GM18858 (cell line): ENCODE measurements at regions not wholly inside any gene's neighbourhood (a gene's known extent, or its start where the extent isn't known, plus 50 kb on each side); places are given as distances from the start of the nearest gene placed in this dataset.
"Not testable (repeated sequence)": the region's sequence is repeated elsewhere in the genome, so short reads cannot be mapped to it uniquely, and the experiment has no call there.

Source experiments
- ATAC-seq: cut with Tn5 transposase; IDR thresholded peaks from one replicate; pipeline ENCODE4 v1.9.1; 2021; ENCODE audit not compliant: unreplicated experiment

DNA sequence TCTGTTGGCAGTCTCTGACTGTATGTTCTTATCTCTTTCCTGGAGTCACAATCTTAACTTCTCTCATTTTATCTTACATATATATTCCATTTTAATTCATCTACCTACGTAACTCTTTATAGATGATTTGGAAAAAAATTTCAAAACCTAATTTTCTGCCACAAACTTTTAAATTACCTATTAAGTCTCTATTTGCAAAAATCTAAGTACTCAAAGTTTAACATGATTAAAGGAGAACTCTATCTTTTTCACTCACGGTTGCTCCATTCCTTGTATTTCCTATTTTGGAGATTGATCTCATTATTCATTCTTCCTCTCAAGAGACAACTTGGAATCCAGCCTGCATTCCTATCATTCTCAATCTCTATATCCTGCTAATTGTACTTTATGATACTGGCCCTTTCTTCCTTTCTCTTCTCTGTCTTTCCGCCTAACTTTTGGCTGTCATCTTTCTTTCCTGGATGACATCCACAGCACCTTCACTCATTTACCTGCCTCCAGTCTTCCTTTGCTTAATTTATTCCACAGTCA, 1071.1 kb upstream of the CITED2 start:
- no peak for ATAC-seq

DNA sequence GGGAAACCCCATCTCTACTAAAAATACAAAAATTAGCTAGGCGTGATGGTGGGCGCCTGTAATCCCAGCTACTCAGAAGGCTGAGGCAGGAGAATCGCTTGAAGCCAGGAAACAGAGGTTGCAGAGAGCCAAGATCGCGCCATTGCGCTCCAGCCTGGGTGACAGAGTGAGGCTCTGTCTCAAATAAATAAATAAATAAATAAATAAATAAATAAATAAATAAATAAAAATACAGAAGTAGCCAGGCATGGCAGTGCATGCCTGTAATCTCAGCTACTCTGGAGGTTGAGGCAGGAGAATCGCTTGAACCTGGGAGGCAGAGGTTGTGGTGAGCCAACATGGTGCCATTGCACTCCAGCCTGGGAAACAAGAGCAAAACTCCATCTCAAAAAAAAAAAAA, 1068.7 kb upstream of the CITED2 start:
- not testable (repeated sequence) for ATAC-seq

DNA sequence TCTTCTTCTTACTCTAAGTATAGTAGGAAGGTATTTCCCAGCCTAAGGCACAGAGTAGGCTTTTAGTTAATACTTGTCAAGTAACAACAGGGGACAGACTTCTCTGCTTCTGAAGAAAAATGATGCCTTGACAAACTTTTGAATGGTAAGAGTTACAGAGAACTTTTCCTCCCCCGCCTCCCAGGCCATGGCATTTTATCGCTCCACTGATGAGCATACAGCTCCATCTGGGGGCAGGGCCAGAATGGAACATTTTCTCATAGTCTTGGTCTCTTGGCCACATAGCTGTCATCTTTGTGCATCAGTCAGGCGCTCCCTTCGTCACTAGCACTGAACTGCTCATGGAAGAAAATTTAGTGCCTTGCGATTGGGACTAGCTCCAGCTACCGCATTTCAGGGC, 1066.8 kb upstream of the CITED2 start:
- ATAC-seq: peak; percentile 47

DNA sequence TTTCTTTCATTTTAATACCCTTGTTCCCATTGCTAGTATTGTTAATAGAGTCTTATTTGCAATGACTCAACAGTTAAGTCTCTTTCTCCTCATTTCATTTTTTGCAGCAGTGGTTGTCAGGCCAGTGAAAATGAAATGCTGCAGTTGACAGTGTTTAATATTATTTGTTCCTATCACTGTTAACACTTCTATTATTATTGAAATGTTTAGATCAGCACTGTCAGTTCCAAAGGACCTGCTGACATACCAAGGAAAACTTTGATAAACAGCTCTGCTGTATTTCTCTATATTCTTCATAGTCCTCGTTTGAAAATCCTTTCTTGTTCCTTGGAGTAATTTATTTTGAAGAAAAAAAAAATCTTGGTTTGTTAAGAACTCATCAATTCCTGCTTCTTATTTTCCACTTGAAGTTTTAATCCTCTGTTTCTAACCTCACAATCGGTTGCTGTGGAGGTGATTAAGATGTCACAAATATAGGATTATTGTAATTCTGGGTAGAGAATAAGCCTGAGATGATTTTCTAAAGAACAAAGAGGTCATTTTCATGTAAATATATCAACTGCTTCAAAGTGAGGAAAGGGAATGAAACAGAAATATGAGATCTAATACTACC, 1065.9 kb upstream of the CITED2 start:
- ATAC-seq: no peak

DNA sequence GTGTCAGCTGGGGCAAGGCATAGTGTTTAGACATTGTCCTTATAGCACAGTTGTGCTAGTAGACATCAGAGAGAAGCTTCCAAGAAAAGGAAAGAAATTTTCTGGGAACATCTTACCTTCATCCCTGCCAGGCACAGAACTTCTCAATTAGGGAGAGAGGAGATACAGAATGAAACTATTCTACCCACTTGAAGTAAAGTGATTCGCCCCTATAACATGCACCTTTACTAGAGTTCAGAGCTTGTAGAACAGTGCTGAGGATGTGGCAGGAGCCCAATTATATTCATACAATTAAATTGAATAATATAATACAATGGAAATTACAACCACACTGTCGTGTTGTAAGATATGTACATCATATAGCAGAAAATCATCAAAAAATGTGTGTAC, 1063.9 kb upstream of the CITED2 start:
- no peak for ATAC-seq

DNA sequence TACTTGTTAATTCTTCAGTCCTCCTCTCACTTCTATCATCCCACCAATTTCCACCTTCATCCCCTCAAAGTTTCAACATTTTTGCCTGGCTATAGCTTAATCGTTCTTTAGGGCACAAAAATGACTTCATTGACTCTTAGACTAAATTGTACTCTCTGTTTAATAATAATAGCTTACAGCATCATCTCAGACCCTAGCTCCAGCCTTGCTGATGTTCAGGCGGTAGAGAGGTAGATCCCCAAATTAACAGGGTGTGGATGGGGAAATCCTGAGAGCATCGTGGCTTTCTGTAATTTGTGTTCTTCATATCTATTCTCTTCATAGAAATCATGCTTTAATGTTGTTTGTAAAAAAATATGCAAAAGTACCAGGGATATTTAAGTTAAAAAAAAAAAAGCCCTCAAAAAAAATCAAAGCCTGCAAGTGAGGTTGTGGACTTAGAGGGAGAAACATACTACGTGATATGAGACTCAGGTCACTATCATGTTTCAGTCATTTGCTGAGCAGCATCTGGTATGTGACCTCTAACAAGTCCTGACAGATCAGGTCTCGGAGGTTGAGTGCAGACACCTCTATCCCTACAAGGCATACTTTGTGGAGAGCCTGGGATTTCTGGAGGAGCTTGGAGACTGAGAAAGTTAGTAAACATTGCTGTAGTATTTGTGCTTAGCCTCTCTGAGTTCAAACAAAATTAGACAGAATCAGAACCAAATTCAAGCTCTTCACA, 1063.3 kb upstream of the CITED2 start:
- no peak for ATAC-seq

DNA sequence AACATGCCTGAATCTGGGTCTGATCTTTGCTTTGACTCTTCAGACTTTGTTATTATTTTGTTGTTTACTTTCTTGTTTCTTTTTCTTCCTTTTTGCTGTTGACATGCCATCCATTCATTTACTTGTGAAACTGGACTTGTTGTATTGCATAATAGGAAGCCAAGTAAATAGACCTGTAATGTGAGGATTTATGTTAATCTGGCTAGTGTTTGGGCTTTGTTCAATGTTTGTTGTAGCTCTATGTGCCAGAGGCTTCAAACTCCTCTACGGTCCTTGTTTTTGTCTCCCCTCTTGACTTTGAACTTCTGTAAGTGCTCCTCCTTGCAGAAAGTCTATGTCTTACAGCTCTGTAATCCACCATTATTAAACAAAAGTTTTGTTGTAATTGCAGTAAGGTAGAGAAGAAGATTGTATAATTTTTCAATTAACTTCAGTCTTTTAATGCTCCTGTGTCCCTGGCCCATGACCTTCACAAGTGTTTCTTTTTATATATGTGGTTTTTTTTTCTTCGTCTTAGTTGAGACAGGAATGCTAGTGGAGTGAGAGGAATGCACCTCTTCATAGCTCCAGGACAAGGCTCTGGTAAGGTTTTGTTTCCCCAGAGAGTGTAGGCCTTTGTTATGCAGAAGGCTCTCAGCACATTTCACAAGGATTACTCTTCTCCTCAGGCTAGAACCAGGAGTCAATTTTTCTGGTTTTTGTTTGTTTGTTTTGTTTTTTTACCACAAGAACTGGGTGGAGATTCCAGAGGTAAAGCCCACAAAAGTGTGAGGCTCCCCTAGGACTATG, 1061.8 kb upstream of the CITED2 start:
- ATAC-seq: no peak

DNA sequence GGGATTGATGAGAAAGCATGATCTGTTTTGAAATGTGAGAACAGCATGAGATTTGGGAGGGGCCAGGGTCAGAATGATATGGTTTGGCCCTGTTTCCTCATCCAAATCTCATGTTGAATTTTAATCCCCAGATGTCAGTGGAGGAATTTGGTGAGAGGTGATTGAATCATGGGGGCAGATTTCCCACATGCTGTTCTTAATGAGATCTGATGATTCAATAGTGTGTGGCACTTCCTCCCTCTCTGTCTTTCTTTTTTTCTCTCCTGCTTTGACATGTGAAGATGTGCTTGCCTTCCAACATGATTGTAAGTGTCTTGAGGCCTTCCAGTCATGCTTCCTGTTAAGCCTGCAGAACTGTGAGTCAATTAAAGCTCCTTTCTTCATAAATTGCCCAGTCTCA, 1060.3 kb upstream of the CITED2 start:
- ATAC-seq: no peak

DNA sequence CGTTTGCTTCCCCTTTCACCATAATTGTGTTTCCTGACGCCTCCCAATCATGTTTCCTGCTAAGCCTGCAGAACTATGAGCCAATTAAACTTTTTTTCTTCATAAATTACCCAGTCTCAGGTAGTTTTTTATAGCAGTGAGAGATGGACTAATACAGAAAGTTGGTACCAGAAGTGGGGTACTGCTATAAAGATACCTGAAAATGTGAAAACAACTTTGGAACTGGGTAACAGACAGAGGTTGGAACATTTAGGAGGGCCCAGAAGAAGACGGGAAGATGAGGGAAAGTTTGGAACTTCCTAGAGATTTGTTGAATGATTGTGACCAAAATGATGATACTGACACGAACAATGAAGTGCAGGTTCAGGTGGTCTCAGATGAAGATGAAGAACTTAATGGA, 1058.6 kb upstream of the CITED2 start:
- no peak for ATAC-seq

DNA sequence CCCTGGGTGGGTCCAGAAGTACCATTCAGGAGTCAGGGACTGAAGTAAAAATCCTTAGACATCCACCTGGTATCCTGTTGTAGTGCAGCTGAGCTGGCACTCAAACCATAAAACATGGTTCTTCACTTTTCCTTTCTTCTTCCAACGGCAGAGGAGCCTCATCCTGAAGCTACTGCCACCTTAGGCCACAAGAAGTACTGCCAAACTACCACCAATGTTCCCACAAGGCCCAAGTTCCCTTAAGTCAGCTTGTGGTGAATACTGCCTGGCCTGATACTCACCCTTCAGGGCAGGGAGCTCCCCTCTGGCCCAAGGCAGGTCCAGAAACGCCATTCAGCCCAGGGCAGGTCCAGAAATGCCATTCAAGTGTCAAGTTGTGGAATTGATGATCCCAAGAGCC, 1053.4 kb upstream of the CITED2 start:
- no peak for ATAC-seq

DNA sequence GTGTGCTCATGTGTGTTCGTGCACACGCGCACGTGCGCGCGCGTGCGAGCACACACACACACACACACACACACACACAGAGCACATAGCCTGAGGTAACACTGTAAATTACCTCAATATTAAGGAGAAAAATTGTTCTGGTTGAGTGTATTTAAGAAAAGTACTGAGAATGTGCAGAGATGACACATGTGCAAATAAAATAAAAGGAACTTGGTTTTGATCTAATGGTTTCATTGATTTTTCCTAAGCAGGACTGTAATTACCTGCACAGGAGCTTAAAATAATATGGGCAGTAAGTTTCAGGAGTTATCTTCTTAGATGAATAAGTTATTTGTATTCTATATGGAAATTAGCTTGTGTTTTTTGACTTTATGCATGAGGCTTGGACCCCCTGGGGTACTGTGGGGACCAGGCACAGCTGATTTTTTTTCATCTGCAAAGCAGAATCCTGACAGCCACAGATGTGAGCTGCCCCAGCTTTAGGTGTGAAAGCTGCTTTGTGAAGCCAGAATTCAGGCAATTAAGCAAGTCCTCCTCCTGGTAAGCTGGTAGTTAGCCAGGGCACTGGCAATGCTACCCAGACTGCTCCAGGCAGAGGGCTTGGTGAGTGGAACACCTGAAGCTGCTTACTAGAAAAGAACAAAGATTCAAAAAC, 1040.6 kb upstream of the CITED2 start:
- ATAC-seq: no peak

DNA sequence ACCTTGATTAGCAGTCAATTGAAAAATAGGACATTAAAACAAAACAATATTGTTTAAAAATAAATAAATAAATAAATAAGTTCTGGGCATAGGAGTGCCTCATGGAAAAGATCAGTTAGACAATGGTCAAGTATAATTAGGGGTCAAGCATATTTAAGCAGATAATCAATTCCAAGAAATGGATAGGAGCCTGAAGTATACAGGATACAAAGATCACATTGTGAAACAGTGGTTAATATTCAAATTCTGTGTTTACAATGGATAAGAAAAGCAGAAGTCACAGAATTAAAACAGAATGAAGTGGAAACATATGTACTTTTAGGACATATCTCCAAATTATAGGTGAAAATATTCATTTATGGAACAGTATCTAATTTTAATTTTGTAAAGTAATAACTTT, 1028.6 kb upstream of the CITED2 start:
- no peak for ATAC-seq

DNA sequence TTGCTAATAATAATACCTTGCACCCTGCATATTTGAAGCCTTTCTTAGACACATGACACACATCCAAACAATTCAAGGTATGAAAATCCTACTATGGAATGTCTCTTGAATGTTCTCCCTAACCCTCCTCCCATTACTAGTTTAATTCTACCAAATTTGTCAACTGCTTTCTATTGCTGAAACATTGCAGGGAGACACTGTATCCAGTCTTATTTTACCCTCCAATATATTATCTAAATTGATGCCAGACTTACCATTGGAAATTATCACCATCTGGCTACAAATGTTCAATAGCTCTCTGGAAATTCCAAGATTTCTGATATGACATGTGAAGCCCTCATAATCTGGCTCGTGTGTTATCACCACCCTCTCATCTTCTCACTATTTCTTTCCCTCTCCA, 1027.3 kb upstream of the CITED2 start:
- ATAC-seq: no peak

DNA sequence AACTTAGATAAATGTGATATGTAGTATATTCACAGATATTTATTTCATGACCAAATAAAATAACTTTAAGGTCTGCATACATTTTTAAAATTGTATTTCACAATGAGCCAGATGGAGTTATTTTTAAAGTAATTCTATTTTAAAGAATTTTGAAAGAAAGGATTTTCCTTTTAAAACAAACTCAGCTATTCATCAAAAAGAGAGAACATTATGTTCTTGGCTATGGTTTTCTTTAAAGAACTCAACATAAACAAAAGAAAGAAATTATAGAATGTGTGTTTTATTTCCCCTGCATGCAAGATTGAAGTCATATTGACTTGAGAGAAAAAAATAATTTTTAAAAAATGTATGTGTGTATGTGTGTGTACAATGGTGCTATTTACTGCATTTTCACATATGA, 1023.6 kb upstream of the CITED2 start:
- ATAC-seq: no peak

DNA sequence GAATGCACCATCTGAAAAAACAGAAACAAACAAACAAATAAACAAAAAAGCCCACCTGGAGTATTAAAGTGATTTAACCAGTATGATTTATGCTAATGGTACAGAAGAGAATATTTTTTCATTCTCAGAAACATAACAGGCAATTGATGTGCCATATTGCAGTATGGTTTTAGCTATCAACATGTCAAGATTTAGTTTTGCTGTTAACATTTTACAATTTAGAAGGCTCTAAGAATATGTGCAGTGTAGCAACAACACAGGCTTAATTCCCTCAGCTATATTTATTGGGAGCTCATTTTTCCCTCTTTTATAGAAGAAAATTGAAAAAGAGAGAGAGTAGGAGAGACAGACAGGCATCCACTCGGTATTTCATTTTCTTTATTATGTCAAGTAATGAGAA, 1022.7 kb upstream of the CITED2 start:
- no peak for ATAC-seq

DNA sequence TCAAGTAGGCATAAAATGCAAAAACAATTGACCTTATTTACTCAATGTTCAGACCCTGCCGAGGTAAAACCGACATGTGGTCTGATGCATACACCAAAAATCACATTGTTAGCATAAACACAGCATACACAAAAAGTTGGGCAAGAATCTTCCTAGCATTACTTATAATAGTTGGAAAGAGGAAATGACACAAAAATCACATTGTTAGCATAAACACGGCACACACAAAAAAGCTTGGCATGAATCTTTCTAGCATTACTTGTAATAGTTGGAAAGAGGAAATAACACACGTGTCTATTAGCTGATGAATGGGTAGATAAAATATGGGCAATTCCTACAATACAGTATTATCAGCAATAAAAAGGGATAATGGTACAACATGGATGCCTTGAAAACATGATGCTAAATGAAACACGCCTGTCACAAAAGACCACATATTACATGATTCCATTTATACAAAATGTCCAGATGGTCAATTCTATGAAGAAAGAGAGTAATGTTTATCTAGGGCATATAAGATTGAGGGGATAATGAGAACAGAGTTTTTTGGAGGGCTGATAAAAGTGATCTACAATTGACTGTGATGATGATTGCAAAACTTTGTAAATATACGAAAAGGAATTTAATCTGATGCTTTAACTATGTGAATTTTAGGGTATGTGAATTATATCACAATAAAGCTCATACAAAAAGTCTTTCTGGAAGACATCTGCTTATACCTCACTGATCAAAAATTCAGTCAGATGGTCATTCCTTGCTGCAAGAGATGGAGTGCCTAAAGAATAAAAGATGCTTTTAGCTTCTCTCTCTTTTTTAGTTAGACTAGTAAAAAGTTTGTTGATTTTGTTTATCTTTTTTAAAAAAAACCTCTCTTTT, 1019.5 kb upstream of the CITED2 start:
- no peak for ATAC-seq

DNA sequence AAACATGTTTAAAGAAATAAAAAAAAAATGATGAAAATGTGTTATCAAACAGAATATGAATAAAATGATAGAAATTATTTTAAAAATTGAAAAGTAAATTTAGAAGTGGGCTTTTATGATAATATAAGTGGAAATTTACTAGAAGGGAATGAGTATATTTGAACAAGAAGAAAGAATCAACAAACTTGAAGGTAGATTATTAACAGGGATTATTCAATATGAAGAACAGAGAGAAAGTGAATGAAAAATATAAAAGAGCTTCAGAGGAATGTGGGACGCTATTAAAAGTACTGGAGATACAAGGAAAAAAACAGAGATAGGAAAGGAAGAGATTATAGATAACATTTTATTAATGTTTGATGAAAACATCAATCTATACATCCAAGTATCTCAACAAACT, 1014.4 kb upstream of the CITED2 start:
- no peak for ATAC-seq

DNA sequence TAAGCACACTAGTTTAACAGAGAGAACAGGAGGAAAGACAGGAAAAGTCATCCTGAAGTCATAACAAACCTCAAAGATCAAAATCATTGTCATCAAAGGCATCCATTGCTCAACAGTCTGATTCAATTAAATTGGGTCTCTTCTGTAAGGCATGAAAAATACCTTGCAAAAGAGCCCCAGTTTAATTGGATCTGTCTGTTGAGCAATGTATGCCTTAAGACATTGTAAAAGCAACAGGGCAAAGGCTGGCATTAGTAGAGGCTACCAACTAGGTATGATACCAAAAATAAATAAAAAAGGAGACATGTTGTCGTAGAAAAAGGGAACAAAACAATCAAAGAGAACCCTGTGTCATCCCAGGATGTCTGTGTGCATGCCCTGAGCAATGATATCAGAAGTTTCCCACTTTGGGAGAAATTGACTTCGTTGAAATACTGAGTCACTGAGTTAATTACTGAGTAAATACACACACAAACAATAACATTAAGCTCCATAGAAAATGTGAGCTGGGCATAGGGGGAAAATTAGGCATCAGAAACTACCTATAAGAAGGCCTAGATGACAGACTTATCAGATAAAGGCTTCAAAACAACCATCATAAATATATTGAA, 1013.8 kb upstream of the CITED2 start:
- no peak for ATAC-seq

DNA sequence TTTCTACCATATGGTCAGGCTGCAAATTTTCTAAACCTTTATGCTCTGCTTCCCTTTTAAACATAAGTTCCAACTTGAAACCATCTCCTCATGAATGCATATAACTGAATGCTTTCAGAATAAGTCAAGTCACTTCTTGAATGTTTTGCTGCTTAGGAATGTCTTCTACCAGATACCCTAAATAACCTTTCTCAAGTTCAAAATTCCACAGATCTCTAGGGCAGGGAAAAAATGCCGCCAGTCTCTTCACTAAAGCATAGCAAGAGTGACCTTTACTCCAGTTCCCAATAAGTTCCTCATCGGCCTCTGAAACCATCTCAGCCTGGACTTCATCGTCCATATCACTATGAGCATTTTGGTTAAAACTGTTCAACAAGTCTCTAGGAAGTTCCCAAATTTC, 1011.2 kb upstream of the CITED2 start:
- ATAC-seq: no peak

DNA sequence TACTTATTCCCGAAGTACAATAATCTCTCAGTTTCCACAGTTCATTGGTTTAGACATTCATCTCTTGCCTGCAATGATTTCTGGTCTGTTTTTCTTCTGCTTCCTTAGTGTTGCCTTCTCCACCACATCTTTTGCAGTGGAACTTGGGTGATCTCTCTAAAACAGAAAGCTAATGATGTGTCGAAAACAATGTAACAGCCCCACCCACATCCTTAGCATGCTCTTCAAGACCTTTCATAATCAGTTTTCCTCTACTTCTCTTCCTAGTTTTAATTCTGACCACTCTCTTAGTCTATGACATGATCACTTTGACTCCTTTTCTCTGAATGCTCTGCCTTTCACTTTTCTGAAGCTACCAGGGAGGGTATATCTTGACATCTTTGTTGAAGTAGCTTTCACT, 1007.9 kb upstream of the CITED2 start:
- no peak for ATAC-seq
